ENCODE measurements at regions not wholly inside any gene's neighbourhood (a gene's known extent, or its start where the extent isn't known, plus 50 kb on each side); places are given as distances from the start of the nearest gene placed in this dataset.
A peak's percentile ranks its signal among the peaks of the same experiment; 100 is the strongest.

GRCh38 chr13:39803156-39803555, 147.7 kb downstream of the COG6 start:
- H3K4me1 ChIP-seq = no peaks in the 10 kb centered on the region
- no peak for DNase-seq
- intact Hi-C loops (cut with DNase I; ENCODE audit: low total_unique reads) = no loop called here
- peaks cover 0 to 22% (median 6%) of the 10 kb centered on the region in 8 donors for H3K9me3 ChIP-seq
- no peaks in the 10 kb centered on the region for H3K27me3 ChIP-seq (replicated peaks in 1 of 7)
- H3K27ac ChIP-seq = no peak overlapping the region
- no peak overlapping the region for H3K4me3 ChIP-seq
- no peaks in the 10 kb centered on the region for H3K36me3 ChIP-seq
- no peak for TF ChIP-seq CTCF (IDR thresholded peaks at IDR 0.05 in 8 of 11, conservative IDR thresholded peaks at IDR 0.05 in 3 of 11)
- no peak for TF ChIP-seq POLR2AphosphoS5 (IDR thresholded peaks at IDR 0.05)
- TF ChIP-seq POLR2A (IDR thresholded peaks at IDR 0.05) = no peak
- 35 to 46% (median 41%) methylated on average over 2 of the region's 2 CpGs for WGBS, 5 donors

DNA sequence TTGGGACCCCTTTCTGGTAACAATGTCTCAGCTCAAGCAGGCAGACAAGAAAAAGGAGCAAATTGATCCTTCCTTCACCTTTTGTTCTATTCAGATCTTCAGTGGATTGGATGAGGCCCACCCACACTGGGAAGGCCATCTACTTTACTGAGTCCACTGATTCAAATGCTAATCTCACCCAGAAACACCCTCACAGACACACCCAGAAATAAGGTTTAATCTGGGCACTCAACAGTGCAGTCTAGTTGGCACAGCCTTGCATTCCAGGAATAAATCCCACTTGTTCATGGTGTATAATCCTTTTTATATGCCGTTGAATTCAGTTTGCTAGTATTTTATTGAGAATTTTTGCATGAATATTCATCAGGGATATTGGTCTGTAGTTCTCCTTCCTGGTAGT, 148.4 kb downstream of the COG6 start:
- H3K4me3 ChIP-seq = no peak overlapping the region
- WGBS, 5 donors = 83 to 97% (median 92%) methylated on average over 1 of the region's 1 CpG
- H3K4me1 ChIP-seq = no peaks in the 10 kb centered on the region
- no peaks in the 10 kb centered on the region for H3K27me3 ChIP-seq (replicated peaks in 1 of 7)
- TF ChIP-seq POLR2AphosphoS5 (IDR thresholded peaks at IDR 0.05) (no peak), CTCF (IDR thresholded peaks at IDR 0.05 in 8 of 11, conservative IDR thresholded peaks at IDR 0.05 in 3 of 11) (no peak), POLR2A (IDR thresholded peaks at IDR 0.05) (no peak)
- no peak for DNase-seq
- intact Hi-C loops (cut with DNase I; ENCODE audit: low total_unique reads) = no loop called here
- H3K9me3 ChIP-seq = peaks cover 0 to 22% (median 6%) of the 10 kb centered on the region in 8 donors
- no peaks in the 10 kb centered on the region for H3K36me3 ChIP-seq
- peak overlapping the region in 1 of 8 donors; percentile 46 for H3K27ac ChIP-seq

DNA sequence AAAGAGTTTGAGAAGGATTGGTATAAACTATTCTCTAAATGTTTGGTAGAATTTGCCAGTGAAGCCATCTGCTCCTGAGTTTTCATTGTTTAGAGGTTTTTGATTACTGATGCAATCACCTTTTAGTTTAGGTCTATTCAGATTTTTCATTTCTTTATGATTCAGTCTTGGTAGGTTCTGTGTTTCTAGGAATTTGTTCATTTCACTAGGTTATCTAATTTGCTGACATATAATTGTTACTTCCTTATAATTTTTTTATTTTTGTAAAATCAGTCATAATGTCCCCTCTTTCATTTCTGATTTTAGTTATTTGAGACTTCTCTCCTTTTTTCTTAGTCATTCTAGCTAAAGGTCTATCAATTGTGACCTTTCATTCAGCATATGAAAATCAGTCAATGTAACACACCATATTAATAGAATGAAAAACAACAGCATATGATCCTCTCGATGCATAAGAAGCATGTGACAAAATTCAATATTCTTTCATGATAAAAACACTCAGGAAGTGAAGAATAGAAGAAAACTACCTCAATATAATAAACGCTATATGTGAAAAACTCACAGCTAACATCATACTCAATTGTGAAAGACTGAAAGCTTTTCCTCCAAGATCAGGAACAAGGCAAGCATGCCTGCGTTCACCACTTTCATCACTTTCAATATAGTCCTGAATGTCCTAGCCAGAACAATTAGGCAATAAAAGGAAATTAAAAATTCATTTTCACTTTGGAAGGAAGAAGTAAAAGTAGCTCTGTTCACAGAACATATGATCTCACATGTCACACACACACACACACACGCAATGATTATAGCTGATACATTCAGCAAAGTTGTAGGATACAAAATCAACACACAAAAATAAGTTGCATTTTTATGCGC, 149.1 kb downstream of the COG6 start:
- Histone ChIP-seq H3K4me3 (no peak overlapping the region), H3K36me3 (no peaks in the 10 kb centered on the region), H3K27ac (peak overlapping the region in 1 of 8 donors; percentile 46), H3K9me3 (peaks cover 0 to 22% (median 6%) of the 10 kb centered on the region in 8 donors), H3K27me3 (replicated peaks in 1 of 7) (no peaks in the 10 kb centered on the region), H3K4me1 (no peaks in the 10 kb centered on the region)
- no peak for DNase-seq
- WGBS, 5 donors = 68 to 76% (median 72%) methylated on average over 5 of the region's 5 CpGs
- TF ChIP-seq POLR2AphosphoS5 (IDR thresholded peaks at IDR 0.05) (no peak), POLR2A (IDR thresholded peaks at IDR 0.05) (no peak), CTCF (IDR thresholded peaks at IDR 0.05 in 8 of 11, conservative IDR thresholded peaks at IDR 0.05 in 3 of 11) (no peak)
- intact Hi-C loops (cut with DNase I; ENCODE audit: low total_unique reads) = no loop called here

DNA sequence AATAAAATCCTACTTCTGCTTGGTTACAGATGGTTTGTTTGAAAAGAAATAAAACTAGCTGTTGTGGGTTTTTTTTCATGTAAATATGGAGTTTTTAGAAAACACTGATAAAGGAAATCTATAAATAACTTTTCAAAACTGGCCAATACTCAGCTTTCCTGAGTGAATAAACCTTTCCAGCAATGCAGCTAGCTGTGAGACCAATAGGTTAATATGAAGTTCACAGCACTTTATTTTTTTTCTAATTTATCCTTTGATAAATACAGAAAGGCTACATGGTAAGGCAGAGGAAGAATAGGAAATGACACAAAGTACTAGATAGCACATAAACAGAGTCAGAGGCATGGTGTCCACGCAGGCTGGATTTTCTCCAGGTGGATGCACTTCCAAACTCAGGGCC, 154.0 kb downstream of the COG6 start:
- H3K4me1 ChIP-seq = no peaks in the 10 kb centered on the region
- no peak for DNase-seq
- H3K9me3 ChIP-seq = no peaks in the 10 kb centered on the region
- H3K4me3 ChIP-seq = no peak overlapping the region
- no peaks in the 10 kb centered on the region for H3K27me3 ChIP-seq (replicated peaks in 1 of 7)
- intact Hi-C loops (cut with DNase I; ENCODE audit: low total_unique reads) = no loop called here
- no peaks in the 10 kb centered on the region for H3K36me3 ChIP-seq
- TF ChIP-seq CTCF (IDR thresholded peaks at IDR 0.05 in 8 of 11, conservative IDR thresholded peaks at IDR 0.05 in 3 of 11) (no peak), POLR2A (IDR thresholded peaks at IDR 0.05) (no peak)
- no peak overlapping the region for H3K27ac ChIP-seq
- WGBS, 5 donors = 87 to 90% (median 88%) methylated on average over 1 of the region's 1 CpG
